Suprapubic skin (tissue), 4 donors: ENCODE measurements at regions not wholly inside any gene's neighbourhood (a gene's known extent, or its start where the extent isn't known, plus 50 kb on each side); places are given as distances from the start of the nearest gene placed in this dataset.

Source experiments
- EP300 ChIP-seq: sonication (generic); formaldehyde crosslinking; IDR thresholded peaks from one replicate; pipeline ENCODE4 v1.6.1; 2017; ENCODE audit warnings: antibody characterized with exemption
- POLR2A ChIP-seq, 2 donors: fragments of 450-650 bp; IDR thresholded peaks; one replicate each; pipeline ENCODE4 v1.6.1; 2017; ENCODE audit warnings: antibody characterized with exemption in 2 of 2, mild to moderate bottlenecking in 2 of 2, moderate library complexity in 2 of 2
- POLR2AphosphoS5 ChIP-seq, 3 donors: sonication (generic); formaldehyde crosslinking; IDR thresholded peaks; one replicate each; pipeline ENCODE4 v1.6.1; 2017; ENCODE audit warnings: antibody characterized with exemption in 3 of 3
- TF ChIP-seq, protein P1 (sequence below), 2 donors: fragments of 200-600 bp in 1 of 2; fragments of 450-650 bp in 1 of 2; sonication (generic) in 1 of 2; IDR thresholded peaks; one replicate each; pipeline ENCODE4 v1.5.1; 2016 to 2019; ENCODE audit warnings: antibody characterized with exemption in 2 of 2, mild to moderate bottlenecking in 1 of 2, moderate library complexity in 1 of 2

- TF ChIP-seq, protein P1, sequence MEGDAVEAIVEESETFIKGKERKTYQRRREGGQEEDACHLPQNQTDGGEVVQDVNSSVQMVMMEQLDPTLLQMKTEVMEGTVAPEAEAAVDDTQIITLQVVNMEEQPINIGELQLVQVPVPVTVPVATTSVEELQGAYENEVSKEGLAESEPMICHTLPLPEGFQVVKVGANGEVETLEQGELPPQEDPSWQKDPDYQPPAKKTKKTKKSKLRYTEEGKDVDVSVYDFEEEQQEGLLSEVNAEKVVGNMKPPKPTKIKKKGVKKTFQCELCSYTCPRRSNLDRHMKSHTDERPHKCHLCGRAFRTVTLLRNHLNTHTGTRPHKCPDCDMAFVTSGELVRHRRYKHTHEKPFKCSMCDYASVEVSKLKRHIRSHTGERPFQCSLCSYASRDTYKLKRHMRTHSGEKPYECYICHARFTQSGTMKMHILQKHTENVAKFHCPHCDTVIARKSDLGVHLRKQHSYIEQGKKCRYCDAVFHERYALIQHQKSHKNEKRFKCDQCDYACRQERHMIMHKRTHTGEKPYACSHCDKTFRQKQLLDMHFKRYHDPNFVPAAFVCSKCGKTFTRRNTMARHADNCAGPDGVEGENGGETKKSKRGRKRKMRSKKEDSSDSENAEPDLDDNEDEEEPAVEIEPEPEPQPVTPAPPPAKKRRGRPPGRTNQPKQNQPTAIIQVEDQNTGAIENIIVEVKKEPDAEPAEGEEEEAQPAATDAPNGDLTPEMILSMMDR (IDR thresholded peaks at IDR 0.05), result no peak
- no peak for TF ChIP-seq POLR2AphosphoS5 (IDR thresholded peaks at IDR 0.05)
- no peak for TF ChIP-seq POLR2A (IDR thresholded peaks at IDR 0.05)
- TF ChIP-seq EP300, result no peak
Observed at GRCh38 chrX:52270453-52271116, 85.9 kb downstream of the MAGED4 start.
